ENCODE measurements at regions not wholly inside any gene's neighbourhood (a gene's known extent, or its start where the extent isn't known, plus 50 kb on each side); places are given as distances from the start of the nearest gene placed in this dataset.

GRCh38 chr4:173899813-173900212 lies 369.8 kb upstream of the HAND2 start:
- TF ChIP-seq REST (IDR thresholded peaks at IDR 0.05; ENCODE audit: insufficient read depth in 1 of 2, low read depth in 2 of 2, low read length in 2 of 2), result no peak
- TF ChIP-seq TAF1 (IDR thresholded peaks at IDR 0.05; ENCODE audit: borderline replicate concordance, insufficient read depth, low read length), result no peak
- no peak for TF ChIP-seq SIN3A (IDR thresholded peaks at IDR 0.05; ENCODE audit: borderline replicate concordance, insufficient read depth, low read length)
- no peak for TF ChIP-seq POLR2AphosphoS5 (IDR thresholded peaks at IDR 0.05; ENCODE audit: low read depth, low read length)
- TF ChIP-seq FOXP2 (optimal IDR thresholded peaks at IDR 0.05; ENCODE audit: borderline replicate concordance, extremely low read depth, extremely low read length, insufficient read depth), result no peak

- no peak for TF ChIP-seq TAF1 (IDR thresholded peaks at IDR 0.05; ENCODE audit: borderline replicate concordance, insufficient read depth, low read length)
- no peak for TF ChIP-seq POLR2AphosphoS5 (IDR thresholded peaks at IDR 0.05; ENCODE audit: low read depth, low read length)
- TF ChIP-seq REST (IDR thresholded peaks at IDR 0.05; ENCODE audit: insufficient read depth in 1 of 2, low read depth in 2 of 2, low read length in 2 of 2), result no peak
- TF ChIP-seq SIN3A (IDR thresholded peaks at IDR 0.05; ENCODE audit: borderline replicate concordance, insufficient read depth, low read length), result no peak
- no peak for TF ChIP-seq FOXP2 (optimal IDR thresholded peaks at IDR 0.05; ENCODE audit: borderline replicate concordance, extremely low read depth, extremely low read length, insufficient read depth)
These were observed 361.0 kb upstream of the HAND2 start for GRCh38 chr4:173891072-173891471.

GRCh38 chr4:173883821-173884220 lies 353.8 kb upstream of the HAND2 start:
- TF ChIP-seq POLR2AphosphoS5 (IDR thresholded peaks at IDR 0.05; ENCODE audit: low read depth, low read length), result no peak
- no peak for TF ChIP-seq TAF1 (IDR thresholded peaks at IDR 0.05; ENCODE audit: borderline replicate concordance, insufficient read depth, low read length)
- TF ChIP-seq SIN3A (IDR thresholded peaks at IDR 0.05; ENCODE audit: borderline replicate concordance, insufficient read depth, low read length), result no peak
- no peak for TF ChIP-seq REST (IDR thresholded peaks at IDR 0.05; ENCODE audit: insufficient read depth in 1 of 2, low read depth in 2 of 2, low read length in 2 of 2)
- TF ChIP-seq FOXP2 (optimal IDR thresholded peaks at IDR 0.05; ENCODE audit: borderline replicate concordance, extremely low read depth, extremely low read length, insufficient read depth), result no peak

- TF ChIP-seq TAF1 (IDR thresholded peaks at IDR 0.05; ENCODE audit: borderline replicate concordance, insufficient read depth, low read length) (no peak), REST (IDR thresholded peaks at IDR 0.05; ENCODE audit: insufficient read depth in 1 of 2, low read depth in 2 of 2, low read length in 2 of 2) (no peak), FOXP2 (optimal IDR thresholded peaks at IDR 0.05; ENCODE audit: borderline replicate concordance, extremely low read depth, extremely low read length, insufficient read depth) (no peak), POLR2AphosphoS5 (IDR thresholded peaks at IDR 0.05; ENCODE audit: low read depth, low read length) (no peak), SIN3A (IDR thresholded peaks at IDR 0.05; ENCODE audit: borderline replicate concordance, insufficient read depth, low read length) (no peak)
These were observed 350.9 kb upstream of the HAND2 start for GRCh38 chr4:173880897-173881296.

- TF ChIP-seq REST (IDR thresholded peaks at IDR 0.05; ENCODE audit: insufficient read depth in 1 of 2, low read depth in 2 of 2, low read length in 2 of 2) (no peak), FOXP2 (optimal IDR thresholded peaks at IDR 0.05; ENCODE audit: borderline replicate concordance, extremely low read depth, extremely low read length, insufficient read depth) (no peak)
These were observed 349.5 kb upstream of the HAND2 start for GRCh38 chr4:173879509-173879908.

Data from PFSK-1 (cell line).